Epithelial cell of esophagus (primary cell): ENCODE measurements at regions not wholly inside any gene's neighbourhood (a gene's known extent, or its start where the extent isn't known, plus 50 kb on each side); places are given as distances from the start of the nearest gene placed in this dataset.

Experiments used
- DNase-seq: peaks from one replicate; pipeline ENCODE4 v3.0.0; 2010; ENCODE audit warnings: low read depth
- H3K4me3 ChIP-seq: 2 replicates; pipeline ENCODE4 v1.5.1; 2011; ENCODE audit warnings: mild to moderate bottlenecking, low read length, control low read depth
- CTCF ChIP-seq: IDR thresholded peaks from 2 replicates; pipeline ENCODE4 v1.5.1; 2011; ENCODE audit warnings: low read depth, mild to moderate bottlenecking, low read length, control low read depth, inconsistent platforms; ENCODE audit not compliant: insufficient read depth; ENCODE audit errors: missing control alignments

DNA sequence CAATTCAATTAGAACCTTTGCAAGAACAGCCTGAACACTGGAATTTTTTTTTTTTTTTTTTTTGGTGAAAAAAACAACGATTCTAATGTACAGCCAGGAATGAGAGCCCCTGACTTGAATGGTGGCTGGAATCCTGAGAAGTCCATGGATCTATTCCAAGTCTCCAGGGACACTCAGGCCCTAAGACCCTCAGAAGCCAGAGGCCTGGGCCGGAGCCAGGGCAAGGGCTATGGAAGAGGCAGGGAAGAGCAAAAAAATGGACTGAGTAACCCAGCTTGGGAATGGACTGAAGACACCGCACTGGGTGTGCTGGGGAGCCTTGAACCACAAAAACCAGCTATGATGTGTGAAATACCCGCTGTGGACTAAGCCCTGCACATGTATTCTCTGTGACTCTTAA is 60.3 kb upstream of the LHX1 start:
- no peak overlapping the region for H3K4me3 ChIP-seq
- no peak for DNase-seq
- TF ChIP-seq CTCF, result no peak

- peak; percentile 46 for DNase-seq
- TF ChIP-seq CTCF, result no peak
Observed at GRCh38 chr17:36877771-36878170, 59.5 kb upstream of the LHX1 start.

GRCh38 chr17:36878216-36878615 is 59.1 kb upstream of the LHX1 start:
- no peak for TF ChIP-seq CTCF
- no peak overlapping the region for H3K4me3 ChIP-seq
- DNase-seq, result no peak

More at GRCh38 chr17:36877771-36878170, 59.5 kb upstream of the LHX1 start:
- no peak overlapping the region for H3K4me3 ChIP-seq

- no peak for TF ChIP-seq CTCF
- H3K4me3 ChIP-seq, result no peak overlapping the region
- peak; percentile 78 for DNase-seq
Observed at GRCh38 chr17:36879027-36879426, 58.2 kb upstream of the LHX1 start.

- no peak overlapping the region for H3K4me3 ChIP-seq
- DNase-seq, result no peak
- TF ChIP-seq CTCF, result no peak
Observed at GRCh38 chr17:36879624-36880131, 57.6 kb upstream of the LHX1 start.

GRCh38 chr17:36880268-36880905 is 56.9 kb upstream of the LHX1 start:
- peak; percentile 53 for DNase-seq
- no peak for TF ChIP-seq CTCF
- no peak overlapping the region for H3K4me3 ChIP-seq

- DNase-seq, result no peak
- H3K4me3 ChIP-seq, result no peak overlapping the region
- no peak for TF ChIP-seq CTCF
Observed at GRCh38 chr17:36881323-36881722, 56.0 kb upstream of the LHX1 start.
